Stimulated activated CD4-positive, alpha-beta T cell treated with anti-CD3 and anti-CD28 coated beads, Interleukin-12 subunit alpha, Interleukin-12 subunit beta, amount 100 ng/mL, for 24 hours (primary cell): ENCODE measurements at regions not wholly inside any gene's neighbourhood (a gene's known extent, or its start where the extent isn't known, plus 50 kb on each side); places are given as distances from the start of the nearest gene placed in this dataset.
"Not testable (repeated sequence)": the region's sequence is repeated elsewhere in the genome, so short reads cannot be mapped to it uniquely, and the experiment has no call there.

Experiments used
- DNase-seq, 2 experiments: peaks; one replicate each; pipeline ENCODE4 v3.0.0-alpha.2; 2020; ENCODE audit warnings: low read depth in 2 of 2

DNA sequence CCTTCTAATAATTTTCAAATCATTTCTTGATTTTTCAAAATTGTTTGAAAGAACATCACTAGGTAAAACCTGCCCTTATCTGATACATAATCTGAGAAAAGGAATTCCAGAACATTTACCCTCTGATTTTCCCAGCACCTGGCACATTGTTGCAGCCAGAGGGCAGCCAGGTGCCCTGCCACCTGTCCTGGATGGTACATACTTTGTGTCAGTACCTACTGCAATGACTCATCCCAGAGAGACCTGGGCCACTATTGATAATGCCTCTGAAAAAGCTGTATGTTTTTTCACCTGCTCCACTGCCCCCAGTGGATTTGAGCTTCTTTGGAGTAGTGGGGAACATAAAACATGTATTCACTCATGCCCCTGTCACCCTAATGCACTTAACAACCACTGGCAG is 648.9 kb upstream of the GBE1 start:
- no peak for DNase-seq

DNA sequence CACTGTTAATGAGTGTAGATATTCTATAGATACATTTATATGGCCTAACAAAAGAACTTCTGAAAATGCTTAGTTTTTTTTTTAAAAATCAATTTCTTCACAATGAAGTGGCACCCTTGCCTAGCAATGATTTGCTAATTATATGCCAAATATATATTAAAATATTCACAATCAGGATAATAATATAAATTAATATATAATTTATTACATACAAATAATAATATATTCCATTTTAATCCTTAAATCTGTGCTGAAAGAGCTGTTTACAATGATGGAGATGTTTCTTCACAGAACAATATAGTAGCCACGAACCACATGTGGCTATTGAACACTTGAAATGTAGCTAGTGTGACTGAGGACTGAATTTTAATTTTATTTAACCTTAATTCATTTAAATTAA is 648.4 kb upstream of the GBE1 start:
- no peak for DNase-seq

DNA sequence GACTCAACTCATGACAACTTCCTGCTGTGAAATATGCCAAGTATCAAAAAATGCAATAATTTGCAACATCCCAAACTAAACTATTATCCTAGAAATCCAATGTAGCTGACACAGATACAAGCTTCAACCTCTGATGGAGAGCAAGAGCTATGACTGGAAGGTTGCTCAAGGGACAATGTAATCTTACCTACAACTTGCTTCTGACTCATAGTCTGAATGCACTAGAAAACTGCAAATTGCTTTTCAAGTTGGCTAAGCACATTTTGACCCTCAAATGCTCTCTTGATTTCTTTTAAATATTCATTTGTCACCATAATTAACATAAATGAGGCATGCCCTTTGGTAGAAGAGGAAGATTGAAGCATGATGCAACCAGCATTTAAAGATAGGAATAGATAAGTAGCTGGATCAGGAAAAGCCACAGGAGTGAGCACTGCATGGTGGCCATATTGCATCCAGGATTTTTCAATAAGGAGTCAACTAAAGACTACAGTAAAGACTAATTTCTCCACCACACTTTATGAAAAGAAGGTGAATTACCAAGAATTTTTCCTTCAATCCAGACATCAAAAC is 630.8 kb upstream of the GBE1 start:
- no peak for DNase-seq

DNA sequence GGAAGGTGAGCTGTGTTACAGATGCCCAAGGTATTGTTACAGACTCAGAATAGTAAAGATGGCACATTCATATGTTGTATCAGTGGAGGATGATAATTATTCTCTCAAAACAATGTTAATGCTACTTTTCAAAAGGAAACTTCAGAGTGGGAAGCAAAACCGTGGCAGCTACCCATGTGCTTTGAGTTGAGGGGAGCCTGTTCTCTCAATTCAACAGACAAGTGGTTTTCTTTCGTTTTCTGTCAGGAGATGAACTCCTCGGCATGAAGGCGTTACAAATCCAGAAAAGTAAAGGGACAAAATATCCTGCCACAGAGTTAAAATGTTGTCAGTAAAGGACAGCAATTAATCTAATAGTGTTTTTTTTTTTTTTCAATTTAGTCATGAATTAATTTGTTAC is 629.4 kb upstream of the GBE1 start:
- DNase-seq, result no peak

DNA sequence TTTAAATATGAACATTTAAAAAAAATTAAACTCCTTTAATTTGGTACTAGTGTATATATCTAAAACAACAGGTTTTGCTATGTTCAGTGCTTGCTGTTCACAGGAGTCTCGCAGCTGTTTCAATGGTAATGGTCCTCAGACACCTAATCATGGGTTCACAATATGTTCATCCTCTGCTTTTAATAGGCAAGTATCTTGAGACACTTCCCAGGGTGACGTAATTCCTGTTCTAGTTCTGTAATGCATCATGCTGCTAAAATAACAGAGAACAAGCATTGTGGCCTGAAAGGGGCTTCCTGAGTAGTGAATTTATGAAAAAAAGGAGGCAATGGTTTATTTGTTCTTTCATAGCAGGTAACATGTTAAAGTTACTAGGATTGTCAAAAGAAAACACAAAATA is 625.2 kb upstream of the GBE1 start:
- no peak for DNase-seq

DNA sequence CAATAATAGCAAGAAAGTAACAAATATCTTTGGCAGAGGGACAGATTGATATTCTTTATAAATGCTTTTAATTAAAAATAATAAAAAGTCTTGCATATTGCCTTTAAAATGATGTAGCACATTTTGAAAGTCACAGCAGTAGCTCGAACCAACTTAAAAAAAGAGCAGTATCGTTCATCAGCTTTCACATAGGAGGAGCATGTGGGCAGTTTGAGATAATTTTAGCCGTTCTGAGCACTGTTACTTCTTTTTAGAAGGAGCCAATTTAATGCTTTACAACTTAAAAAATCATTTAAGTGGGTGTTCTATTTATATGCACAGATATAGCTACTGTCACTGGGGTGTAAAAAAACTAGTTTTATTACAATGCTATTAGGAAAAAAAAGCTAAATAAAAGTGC is 622.7 kb upstream of the GBE1 start:
- DNase-seq, result no peak

DNA sequence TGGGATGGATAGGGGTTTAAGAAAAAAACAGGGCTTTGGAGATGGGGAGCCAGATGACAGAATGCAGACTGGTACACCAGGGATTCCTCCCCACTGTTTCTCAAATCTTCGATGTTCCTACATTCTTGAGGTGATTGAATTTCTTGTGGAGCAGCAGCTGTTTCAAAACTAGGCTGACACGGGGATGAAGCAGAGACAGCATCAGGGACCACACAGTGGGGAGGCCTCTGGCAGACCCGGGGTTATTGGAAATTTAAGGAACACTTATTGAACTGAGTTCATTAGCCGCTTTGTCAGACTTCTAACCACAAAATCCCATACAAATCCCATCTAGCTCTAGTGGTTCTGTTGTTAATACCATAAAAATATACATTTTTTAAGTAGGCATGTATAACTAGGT is 621.4 kb upstream of the GBE1 start:
- DNase-seq, result no peak

DNA sequence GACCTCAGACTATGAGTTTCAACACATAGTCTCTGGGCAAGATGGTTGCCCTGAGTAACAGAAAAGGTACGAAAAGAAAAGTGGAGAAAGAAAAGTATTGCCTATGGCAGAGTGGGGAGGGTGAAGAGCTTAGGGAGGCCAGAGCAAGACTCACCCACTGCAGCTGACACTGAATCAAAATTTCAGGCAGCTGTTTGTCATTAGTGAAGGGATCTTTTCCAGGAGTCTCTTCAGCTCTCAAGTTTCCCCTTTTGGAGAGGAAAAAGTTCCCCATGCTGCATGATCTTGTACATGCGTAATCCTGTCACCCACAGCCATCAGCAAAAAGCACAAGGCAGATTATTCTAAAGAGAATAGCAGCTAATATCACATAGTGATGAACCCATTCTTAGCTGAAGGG is 616.9 kb upstream of the GBE1 start:
- DNase-seq, result no peak

DNA sequence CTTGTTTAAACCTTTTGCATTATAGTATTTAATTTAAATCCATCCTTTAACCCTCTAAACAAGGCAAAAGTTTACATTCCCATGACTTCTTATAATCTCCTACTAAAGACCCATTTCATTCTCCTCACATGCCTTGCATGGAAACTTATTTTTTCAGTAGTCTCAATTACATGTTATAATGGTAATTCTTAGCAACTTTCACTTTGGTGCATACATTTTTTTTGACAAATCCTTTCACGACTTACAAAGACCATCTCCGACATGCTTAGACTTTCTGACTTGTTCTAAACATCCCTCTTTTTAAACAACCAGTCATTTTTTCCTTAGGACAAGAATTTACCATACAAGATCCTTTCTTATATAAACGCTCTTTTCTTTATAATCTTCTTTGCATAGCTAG is 615.4 kb upstream of the GBE1 start:
- no peak for DNase-seq

DNA sequence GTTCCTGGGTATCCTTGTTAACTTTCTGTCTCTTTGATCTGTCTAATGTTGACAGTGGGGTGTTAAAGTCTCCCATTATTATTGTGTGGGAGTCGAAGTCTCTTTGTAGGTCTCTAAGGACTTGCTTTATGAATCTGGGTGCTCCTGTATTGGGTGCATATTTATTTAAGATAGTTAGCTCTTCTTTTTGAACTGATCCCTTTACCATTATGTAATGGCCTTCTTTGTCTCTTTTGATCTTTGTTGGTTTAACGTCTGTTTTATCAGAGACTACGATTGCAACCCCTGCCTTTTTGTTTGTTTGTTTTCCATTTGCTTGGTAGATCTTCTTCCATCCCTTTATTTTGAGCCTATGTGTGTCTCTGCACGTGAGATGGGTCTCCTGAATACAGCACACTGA is 612.4 kb upstream of the GBE1 start:
- not testable (repeated sequence) for DNase-seq

DNA sequence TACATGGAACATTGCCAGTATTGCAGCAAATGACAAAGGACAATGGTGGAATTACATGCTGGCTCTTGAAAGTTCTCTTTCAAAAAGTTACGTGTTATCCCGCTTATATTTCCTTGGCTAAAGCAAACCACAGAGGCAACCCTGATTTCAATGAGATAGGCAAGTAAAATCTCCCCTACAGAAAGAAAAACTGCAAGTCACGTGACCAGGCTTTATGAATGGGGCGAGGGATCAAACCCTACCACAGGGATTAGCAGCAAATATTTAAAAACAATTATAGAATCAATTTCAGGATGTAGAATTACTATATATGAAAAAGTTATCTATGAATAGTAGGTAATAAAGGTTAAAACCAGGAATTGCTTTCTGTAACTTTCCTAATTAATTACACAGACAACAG is 603.4 kb upstream of the GBE1 start:
- no peak for DNase-seq

DNA sequence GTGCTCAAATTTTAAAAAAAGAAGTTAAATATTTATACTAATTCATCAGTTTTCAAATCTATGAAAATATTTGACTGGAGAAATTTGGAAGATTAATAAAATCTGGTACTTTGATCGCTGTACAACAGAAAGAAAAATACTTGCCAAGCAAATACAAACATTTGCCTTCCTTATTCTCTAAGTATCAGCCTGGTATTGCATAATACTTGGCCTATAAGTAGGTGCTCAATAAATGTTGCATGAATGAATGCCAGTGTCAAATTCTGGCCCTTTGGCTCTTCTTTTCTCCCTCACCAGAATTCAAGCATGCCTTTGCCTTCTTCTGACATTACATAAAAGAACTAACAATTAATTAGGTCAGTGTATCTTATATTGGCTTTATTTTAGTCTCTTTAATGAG is 601.7 kb upstream of the GBE1 start:
- DNase-seq, result no peak

DNA sequence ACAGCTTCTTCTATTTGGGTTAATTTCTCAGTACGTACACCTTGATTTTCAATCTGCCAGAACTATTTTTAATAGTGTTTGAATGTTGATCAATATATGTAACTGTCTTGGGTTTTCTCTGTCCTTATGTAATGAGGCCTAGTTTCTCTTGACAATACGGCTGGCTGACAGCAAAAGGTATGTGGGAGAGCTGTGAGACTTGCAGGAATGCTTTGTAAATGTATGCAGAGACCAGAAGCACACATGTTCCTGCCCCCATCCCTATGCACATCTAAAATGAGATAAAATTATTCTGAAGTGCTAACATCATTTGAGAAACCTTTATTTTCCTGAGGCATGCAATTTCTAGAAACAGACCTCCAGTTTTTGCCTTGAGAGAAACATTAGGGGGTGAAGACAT is 593.8 kb upstream of the GBE1 start:
- no peak for DNase-seq

DNA sequence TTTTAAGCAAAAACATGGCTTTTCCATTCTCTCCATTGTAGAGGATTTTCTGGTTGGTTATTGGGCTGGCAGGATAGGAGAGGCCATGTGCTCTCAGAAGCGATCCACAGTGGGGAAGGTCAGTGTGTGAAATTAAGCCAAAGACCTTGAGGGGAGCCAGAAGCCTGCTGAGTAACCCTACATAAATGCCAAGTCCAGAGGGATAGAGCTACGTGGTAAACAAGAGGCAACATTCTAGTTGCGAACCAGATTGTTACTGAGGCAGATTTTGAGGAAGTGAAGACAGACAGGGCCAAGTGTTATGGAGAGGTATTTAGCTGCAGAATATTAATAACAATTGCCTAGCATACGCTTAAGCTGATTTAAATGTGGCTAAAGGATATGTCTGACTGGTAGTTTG is 592.8 kb upstream of the GBE1 start:
- DNase-seq, result no peak

DNA sequence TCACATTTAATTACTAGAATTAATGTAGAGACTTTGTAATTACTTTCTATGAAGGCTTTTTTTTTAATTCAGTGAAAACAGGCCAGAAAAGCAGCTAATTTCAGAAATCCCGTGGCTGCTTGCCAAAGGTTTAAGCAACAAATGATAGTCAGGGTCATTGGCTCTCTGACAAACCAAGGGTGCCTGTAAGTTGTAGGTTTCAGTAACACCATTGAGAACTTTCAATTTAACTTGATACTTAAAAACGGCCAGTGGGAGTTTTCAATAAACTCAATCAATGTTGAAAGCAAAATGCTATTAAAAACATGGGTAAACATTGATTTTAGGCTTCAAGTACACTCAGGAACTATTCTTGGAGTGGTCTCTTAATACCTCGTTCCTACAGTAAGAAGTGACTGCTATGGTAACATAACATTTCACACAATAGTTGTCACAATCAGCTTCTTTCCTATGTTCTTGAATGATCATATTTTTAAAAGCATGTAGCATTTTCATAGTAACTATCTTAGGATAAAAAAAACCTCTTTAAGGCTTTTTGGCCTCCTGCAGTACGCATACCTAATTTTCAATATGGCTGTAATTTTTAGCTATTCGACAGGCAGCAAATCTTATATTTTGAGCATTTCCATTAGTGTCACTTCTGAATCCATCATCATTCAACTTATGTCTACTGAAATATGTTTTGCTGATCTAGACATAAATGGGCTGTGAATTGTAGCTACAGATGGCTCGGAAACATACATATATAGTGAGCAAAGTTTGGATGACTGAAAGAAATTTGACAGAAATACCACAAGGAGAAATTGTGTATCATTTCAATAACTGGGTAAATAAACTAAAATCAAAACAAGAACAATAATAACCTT is 592.1 kb upstream of the GBE1 start:
- no peak for DNase-seq

DNA sequence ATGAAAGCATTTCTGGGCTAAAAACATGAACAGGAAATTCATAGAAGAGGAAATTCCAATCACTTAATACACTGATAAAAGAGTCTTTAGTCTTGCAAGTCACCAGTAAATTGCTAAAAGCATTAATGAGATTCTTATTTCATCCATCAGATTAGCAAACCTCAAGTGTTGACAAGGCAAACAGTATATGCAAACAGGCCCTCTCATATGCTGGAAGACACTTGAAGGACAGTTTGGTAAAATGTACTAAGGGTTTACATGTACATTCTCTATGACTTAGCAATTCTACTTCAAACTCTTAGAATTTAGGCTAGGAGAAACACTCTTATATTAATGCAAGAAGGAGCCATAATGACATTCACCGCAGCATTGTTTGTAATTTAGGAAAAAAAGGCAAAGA is 586.1 kb upstream of the GBE1 start:
- DNase-seq, result no peak

DNA sequence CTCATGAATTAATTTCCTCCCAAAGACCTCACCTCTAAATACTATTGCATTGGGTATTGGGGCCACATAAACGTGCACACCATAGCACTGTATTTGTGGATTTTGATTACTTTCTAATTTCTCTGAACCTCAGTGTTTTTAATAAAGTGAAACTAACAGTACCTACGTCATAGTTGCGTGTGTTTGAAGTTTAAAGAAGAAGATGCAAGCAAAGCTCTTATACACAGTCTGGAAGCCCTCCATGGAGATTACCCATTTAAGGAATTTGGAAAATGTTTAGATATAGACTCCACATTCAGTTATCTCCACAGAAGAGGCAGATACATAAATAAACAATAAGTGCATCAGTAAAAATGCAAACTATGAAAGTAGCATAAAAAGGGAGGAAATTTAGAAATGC is 581.1 kb upstream of the GBE1 start:
- DNase-seq, result no peak

DNA sequence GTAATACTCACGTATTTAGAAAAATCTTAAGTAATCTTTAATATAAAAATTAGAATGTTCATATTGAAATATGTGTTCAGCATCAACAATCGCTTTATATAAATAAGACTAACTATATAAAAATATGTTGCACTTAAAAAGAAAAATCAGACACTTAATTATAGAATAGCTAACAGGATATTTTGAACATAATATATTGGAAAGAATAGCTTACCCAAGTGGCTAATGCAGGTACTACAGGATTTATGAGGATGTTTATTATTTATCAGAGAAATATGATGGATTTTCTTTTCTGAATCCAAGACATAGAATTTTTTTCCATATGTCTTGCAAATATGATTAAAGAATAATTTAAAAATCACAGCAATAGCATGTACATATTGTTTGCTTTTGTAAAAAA is 567.9 kb upstream of the GBE1 start:
- no peak for DNase-seq

DNA sequence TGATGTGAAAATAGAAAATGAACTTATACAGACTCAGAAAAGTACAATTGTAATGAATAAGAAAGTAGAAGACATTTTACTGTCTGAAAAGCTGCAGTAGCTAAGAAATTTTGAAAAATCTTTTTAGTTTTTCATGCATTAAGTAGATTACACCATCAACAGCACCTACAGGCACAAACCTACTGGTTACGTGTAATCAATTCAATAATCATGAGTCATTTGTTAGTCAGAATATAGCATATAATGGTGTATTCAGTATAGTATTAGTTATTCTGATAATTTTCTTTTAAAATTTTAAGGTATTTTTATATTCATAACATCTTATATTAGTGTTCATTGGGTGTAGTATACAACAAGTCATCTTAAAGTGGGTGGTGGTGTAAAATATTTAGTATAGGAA is 550.5 kb upstream of the GBE1 start:
- DNase-seq, result no peak

DNA sequence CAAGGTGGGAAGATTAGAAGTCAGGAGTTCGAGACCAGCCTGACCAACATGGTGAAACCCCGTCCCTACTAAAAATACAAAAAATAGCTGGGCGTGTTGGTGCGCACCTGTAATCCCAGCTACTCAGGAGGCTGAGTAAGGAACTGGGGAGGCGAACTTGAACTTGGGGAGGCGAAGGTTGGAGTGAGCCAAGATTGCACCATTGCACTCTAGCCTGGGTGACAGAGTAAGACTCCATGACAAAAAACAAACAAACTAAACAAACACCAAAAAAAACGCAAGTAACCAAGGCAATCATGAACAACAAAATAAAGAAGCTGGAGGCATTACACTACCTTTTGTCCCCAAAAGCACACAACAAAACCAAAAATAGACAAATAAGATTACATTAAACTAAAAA is 547.3 kb upstream of the GBE1 start:
- no peak for DNase-seq

DNA sequence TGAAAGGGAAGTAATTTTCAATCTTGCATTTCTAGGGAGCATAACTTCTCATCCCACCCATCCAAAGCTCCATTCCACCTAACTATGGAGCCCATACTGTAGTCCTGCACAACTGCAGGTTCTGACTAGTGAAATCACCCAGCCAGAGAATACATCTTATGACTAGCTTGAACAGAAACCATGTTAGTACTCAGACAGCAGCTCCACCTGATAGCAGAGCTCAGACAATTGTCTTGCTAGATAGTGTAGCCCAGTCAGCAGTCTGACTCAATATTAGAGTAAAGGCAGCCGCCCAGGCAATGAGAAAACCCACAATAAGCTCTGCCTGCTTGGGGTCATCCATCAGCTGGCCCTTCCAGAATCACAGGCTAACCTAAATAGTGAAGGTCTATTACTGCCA is 544.7 kb upstream of the GBE1 start:
- no peak for DNase-seq

DNA sequence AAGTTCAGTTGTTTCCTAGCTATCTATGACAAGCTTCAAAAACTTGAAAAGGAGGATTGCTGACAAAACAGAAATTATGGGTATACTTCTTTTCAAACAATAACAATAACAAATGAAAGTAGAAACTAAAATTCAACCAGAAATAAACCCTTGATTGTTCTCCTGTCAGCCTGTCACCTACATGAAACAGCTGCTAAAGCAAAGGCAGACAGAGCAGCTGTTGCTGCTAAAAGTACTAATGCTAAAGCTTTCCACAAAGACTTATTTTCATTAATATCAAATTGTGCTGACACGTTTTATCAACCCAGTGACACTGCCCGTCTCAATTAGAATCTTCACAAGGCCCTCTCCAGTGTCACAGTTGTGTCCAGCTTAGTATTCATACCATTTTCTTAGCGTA is 533.2 kb upstream of the GBE1 start:
- DNase-seq, result no peak

DNA sequence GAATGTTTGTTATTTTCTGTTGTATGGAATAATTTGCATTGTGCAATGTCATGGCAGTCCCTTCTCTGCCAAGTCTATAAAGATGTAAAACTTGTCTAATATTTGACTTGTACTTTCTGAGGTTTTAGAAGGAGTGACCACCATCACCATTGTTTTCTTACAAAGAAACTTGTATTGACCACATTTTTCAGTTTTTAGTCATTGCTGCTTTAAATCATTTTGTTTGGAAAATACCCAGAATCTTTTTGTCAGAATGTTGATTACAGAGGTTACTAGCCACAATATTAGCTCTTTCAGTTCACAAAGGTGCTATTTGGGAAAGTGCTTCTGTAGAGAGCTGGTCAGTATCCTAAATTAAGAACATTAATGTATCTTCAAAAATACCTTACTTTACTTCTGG is 532.4 kb upstream of the GBE1 start:
- DNase-seq, result no peak

DNA sequence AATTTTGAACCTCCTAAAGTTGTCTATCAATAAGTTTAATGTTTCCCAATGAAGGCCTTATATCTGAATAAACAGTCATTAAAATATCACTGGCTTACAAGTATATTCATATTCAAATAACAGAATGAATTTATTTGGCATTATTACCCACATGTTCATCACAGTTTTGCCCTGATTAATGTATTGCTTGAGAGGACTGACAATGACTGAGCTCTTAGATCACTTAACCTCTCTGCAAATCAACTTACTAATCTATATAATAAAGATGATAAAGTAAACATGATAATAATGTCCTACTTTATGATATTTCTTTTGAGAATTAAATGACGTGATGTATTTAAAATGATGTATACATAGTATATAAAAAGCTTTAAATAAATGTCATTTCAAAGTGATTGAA is 532.0 kb upstream of the GBE1 start:
- no peak for DNase-seq
